K562 (cell line): ENCODE measurements at regions not wholly inside any gene's neighbourhood (a gene's known extent, or its start where the extent isn't known, plus 50 kb on each side); places are given as distances from the start of the nearest gene placed in this dataset.

ENCODE experiments used
- ATAC-seq: fragments of 200-7000 bp; cut with Tn5 transposase; 3 replicates; pipeline ENCODE4 v1.9.1; 2020; ENCODE audit warnings: moderate library complexity
- BruUV-seq: library from RNA; stranded (reverse); fragments of 400-500 nt; replicated peaks from 2 replicates; lab custom pipeline; 2021; lab: Mats Ljungman, UMichigan
- CTCF ChIA-PET: fragments of 300-600 bp; formaldehyde crosslinking; extraction: SDS; loops from one replicate; lab custom pipeline; 2021; ENCODE audit warnings: low intra/inter-chr PET ratio; lab: Yijun Ruan, JAX
- POLR2A ChIA-PET: fragments of 300-600, 350-650 bp; sonication (Branson Sonifier 250); formaldehyde crosslinking; extraction: SDS; loops from one replicate; lab custom pipeline; 2021; ENCODE audit warnings: antibody characterized with exemption, inconsistent platforms; lab: Yijun Ruan, JAX
- DNase-seq, 4 experiments: peaks; one replicate each; pipeline versions ENCODE4 v3.0.0 to v3.0.0-alpha.2; 2011 to 2018; ENCODE audit warnings: low spot score in 3 of 4, mixed read lengths in 3 of 4; ENCODE audit errors: extremely low read depth in 1 of 4
- FAIRE-seq: peaks from 2 replicates; lab custom pipeline; 2011; peaks lifted over from hg19 to GRCh38; lab: Jason Lieb, UNC
- H2AFZ ChIP-seq: 2 replicates; pipeline ENCODE4 v1.6.0; 2011; ENCODE audit warnings: low read depth, low read length, control low read depth, inconsistent platforms
- H3K27ac ChIP-seq: fragments of 200-600 bp; 3 replicates; pipeline ENCODE4 v1.8.0; 2011; ENCODE audit warnings: low read depth, mild to moderate bottlenecking, control low read depth, inconsistent platforms, low read length, moderate library complexity, mixed read lengths; ENCODE audit errors: extremely low read depth
- H3K27me3 ChIP-seq, 2 experiments: fragments of 300-600 bp in 1 of 2; 2 replicates in 1 of 2; 3 replicates in 1 of 2; pipeline versions ENCODE4 v1.6.0 to v1.8.0; 2011; ENCODE audit warnings: inconsistent platforms in 2 of 2, low read length in 2 of 2, mild to moderate bottlenecking in 1 of 2, mixed read lengths in 1 of 2, moderate library complexity in 1 of 2; ENCODE audit not compliant: control insufficient read depth in 2 of 2, insufficient read depth in 2 of 2
- H3K36me3 ChIP-seq: fragments of 300-600 bp; 3 replicates; pipeline ENCODE4 v1.8.0; 2011; ENCODE audit warnings: mild to moderate bottlenecking, low read length, inconsistent platforms; ENCODE audit not compliant: control insufficient read depth, insufficient read depth
- H3K4me1 ChIP-seq, 2 experiments: fragments of 200-600 bp in 1 of 2; replicated peaks in 1 of 2; 2 replicates in 1 of 2; 3 replicates in 1 of 2; pipeline versions ENCODE4 v1.5.1 to v1.8.0; 2011; ENCODE audit warnings: inconsistent platforms in 2 of 2, low read length in 2 of 2, mild to moderate bottlenecking in 1 of 2, mixed read lengths in 1 of 2, moderate library complexity in 1 of 2; ENCODE audit not compliant: control insufficient read depth in 2 of 2, insufficient read depth in 2 of 2
- H3K4me2 ChIP-seq: 2 replicates; pipeline ENCODE4 v1.6.1; 2011; ENCODE audit warnings: low read length, control low read depth, inconsistent platforms, mixed read lengths; ENCODE audit not compliant: insufficient read depth
- H3K4me3 ChIP-seq: fragments of 200-600 bp; sonication (generic), shearing (Covaris generic); 2 replicates; pipeline ENCODE4 v1.5.1; 2016; ENCODE audit warnings: control low read depth, inconsistent platforms
- H3K79me2 ChIP-seq: fragments of 200-600 bp; 3 replicates; pipeline ENCODE4 v1.8.0; 2011; ENCODE audit warnings: low read length, inconsistent platforms; ENCODE audit not compliant: control insufficient read depth, insufficient read depth
- H3K9ac ChIP-seq, 2 experiments: 2 replicates each; pipeline versions ENCODE4 v1.6.0 to v1.6.1; 2011; ENCODE audit warnings: low read depth in 2 of 2, low read length in 2 of 2, control low read depth in 1 of 2, inconsistent platforms in 1 of 2, mild to moderate bottlenecking in 1 of 2, mixed read lengths in 1 of 2; ENCODE audit not compliant: insufficient read depth in 1 of 2
- H3K9me1 ChIP-seq: one replicate; pipeline ENCODE4 v1.6.0; 2011; ENCODE audit warnings: inconsistent platforms, mild to moderate bottlenecking, low read length, moderate library complexity; ENCODE audit not compliant: control insufficient read depth, insufficient read depth
- H3K9me3 ChIP-seq: replicated peaks from 2 replicates; pipeline ENCODE4 v1.5.1; 2011; ENCODE audit warnings: low read depth, low read length, inconsistent platforms; ENCODE audit not compliant: control insufficient read depth, insufficient read depth
- H4K20me1 ChIP-seq: replicated peaks from 2 replicates; pipeline ENCODE4 v1.6.1; 2011; ENCODE audit warnings: low read length, inconsistent platforms, mixed read lengths; ENCODE audit not compliant: control insufficient read depth, insufficient read depth
- CBFB ChIP-seq: sonication (generic); formaldehyde crosslinking; IDR thresholded peaks from 2 replicates; pipeline ENCODE4 v1.4.0; 2020; ENCODE audit warnings: mild to moderate bottlenecking, missing genetic modification reagents
- CEBPB ChIP-seq: fragments of 450-650 bp; IDR thresholded peaks from 2 replicates; pipeline ENCODE4 v1.6.1; 2016; ENCODE audit warnings: missing genetic modification characterization, missing compliant biosample characterization
- COPS2 ChIP-seq: fragments of 450-650 bp; conservative IDR thresholded peaks from 2 replicates; pipeline ENCODE4 v1.6.1; 2016; ENCODE audit warnings: mild to moderate bottlenecking, moderate library complexity
- DDX20 ChIP-seq: fragments of 450-650 bp; IDR thresholded peaks from 2 replicates; pipeline ENCODE4 v1.6.1; 2016; ENCODE audit warnings: missing genetic modification characterization, low read depth, mild to moderate bottlenecking, missing compliant biosample characterization, moderate library complexity
- EGR1 ChIP-seq: fragments of 450-650 bp; conservative IDR thresholded peaks from 2 replicates; pipeline ENCODE4 v1.6.1; 2017; ENCODE audit warnings: mild to moderate bottlenecking
- KDM1A ChIP-seq, 2 experiments: fragments of 450-650 bp; IDR thresholded peaks; 2 replicates each; pipeline ENCODE4 v1.6.1; 2016; ENCODE audit warnings: mild to moderate bottlenecking in 2 of 2
- LCOR ChIP-seq: sonication (generic); formaldehyde crosslinking; IDR thresholded peaks from 2 replicates; pipeline ENCODE4 v1.8.0; 2022; ENCODE audit warnings: mild to moderate bottlenecking, missing genetic modification reagents
- MCM2 ChIP-seq: fragments of 450-650 bp; IDR thresholded peaks from 2 replicates; pipeline ENCODE4 v1.6.1; 2017; ENCODE audit warnings: low read depth, mild to moderate bottlenecking
- MEF2D ChIP-seq: conservative IDR thresholded peaks from 2 replicates; pipeline ENCODE4 v1.6.1; 2016; ENCODE audit warnings: low read depth, missing genetic modification characterization, missing compliant biosample characterization
- NONO ChIP-seq, 2 experiments: fragments of 200-400 bp in 1 of 2; fragments of 450-650 bp in 1 of 2; formaldehyde crosslinking in 1 of 2; IDR thresholded peaks; 2 replicates each; pipeline ENCODE4 v1.6.1; 2017; ENCODE audit warnings: low read depth in 2 of 2, mild to moderate bottlenecking in 2 of 2, moderate library complexity in 2 of 2, low read length in 1 of 2
- PRPF4 ChIP-seq: fragments of 200-400 bp; formaldehyde crosslinking; IDR thresholded peaks from one replicate; pipeline ENCODE4 v1.6.1; 2017; ENCODE audit warnings: low read length, low read depth, mild to moderate bottlenecking; ENCODE audit not compliant: insufficient read depth, poor library complexity, severe bottlenecking
- RB1 ChIP-seq: fragments of 450-650 bp; IDR thresholded peaks from 2 replicates; pipeline ENCODE4 v1.6.1; 2017; ENCODE audit warnings: low read depth, mild to moderate bottlenecking
- RFX7 ChIP-seq: fragments of 250-450 bp; sonication (Bioruptor Pico); IDR thresholded peaks from 2 replicates; pipeline ENCODE4 v1.5.1; 2021; ENCODE audit warnings: mild to moderate bottlenecking
- SIN3A ChIP-seq, 2 experiments: fragments of 150-350 bp in 1 of 2; IDR thresholded peaks; 2 replicates each; pipeline ENCODE4 v1.6.1; 2011 to 2016; ENCODE audit warnings: borderline replicate concordance in 2 of 2, low read depth in 2 of 2, low read length in 2 of 2, mild to moderate bottlenecking in 2 of 2, moderate library complexity in 2 of 2; ENCODE audit not compliant: control insufficient read depth in 1 of 2
- SRSF1 ChIP-seq: fragments of 200-400 bp; formaldehyde crosslinking; IDR thresholded peaks from 2 replicates; pipeline ENCODE4 v1.6.1; 2017; ENCODE audit warnings: mild to moderate bottlenecking, low read depth, low read length, moderate library complexity
- TCF3 ChIP-seq: sonication (generic); formaldehyde crosslinking; IDR thresholded peaks from 2 replicates; pipeline ENCODE4 v1.4.0; 2020; ENCODE audit warnings: mild to moderate bottlenecking, missing genetic modification reagents
- ZNF274 ChIP-seq: IDR thresholded peaks from 2 replicates; pipeline ENCODE4 v1.6.1; 2011; ENCODE audit warnings: low read depth, mild to moderate bottlenecking, low read length, moderate library complexity, borderline replicate concordance
- ZNF764 ChIP-seq: fragments of 250-450 bp; sonication (Bioruptor Pico); IDR thresholded peaks from 2 replicates; pipeline ENCODE4 v1.4.0; 2020; ENCODE audit warnings: low read depth, mild to moderate bottlenecking, moderate library complexity
- WGBS: fragments of 100-300 bp; shearing (Covaris generic); methylation state at CpG from one replicate; pipeline ENCODE4 v1.1.6; 2016; ENCODE audit warnings: low coverage, mixed read lengths; ENCODE audit not compliant: insufficient coverage; ENCODE audit errors: missing lambda C conversion rate; 5-methylcytosine and 5-hydroxymethylcytosine counted together
- in situ Hi-C: fragments of 300-500 bp; cut with MboI; formaldehyde crosslinking; loops from 4 replicates; pipeline ENCODE4 v1.15.0; 2018; ENCODE audit warnings: inconsistent platforms, mixed read lengths
- intact Hi-C: fragments of 100-400 bp; cut with micrococcal nuclease; formaldehyde crosslinking; loops from 2 replicates; pipeline ENCODE4 v1.14.2; 2022
- TF ChIP-seq, protein P1 (sequence below), 2 experiments: fragments of 200-800 bp in 1 of 2; sonication (Bioruptor generic) in 1 of 2; sonication (generic) in 1 of 2; formaldehyde crosslinking in 1 of 2; IDR thresholded peaks in 1 of 2; conservative IDR thresholded peaks in 1 of 2; 2 replicates each; pipeline versions ENCODE4 v1.5.0 to v1.6.1; 2016 to 2020; ENCODE audit warnings: missing compliant biosample characterization in 1 of 2, missing genetic modification characterization in 1 of 2, missing genetic modification reagents in 1 of 2

DNA sequence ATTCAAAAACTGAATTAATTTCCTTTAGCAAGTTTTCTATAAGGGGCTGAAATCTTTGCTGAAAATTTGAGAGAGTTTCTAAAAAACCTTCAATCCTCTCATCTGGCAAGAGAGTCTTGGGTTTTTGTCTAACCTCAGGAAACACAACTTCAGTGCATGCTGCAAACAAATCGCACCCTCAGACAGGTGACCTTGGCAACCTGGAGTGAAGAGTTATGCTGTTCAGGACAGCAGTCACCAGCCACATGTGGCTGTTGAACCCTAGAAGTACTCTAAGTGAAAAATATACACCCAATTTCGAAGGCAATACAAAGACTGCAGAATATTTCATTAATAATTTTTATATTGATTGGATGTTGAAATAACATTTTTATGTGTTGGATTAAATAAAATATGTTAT is 184.8 kb downstream of the RPS29 start:
- Histone ChIP-seq H4K20me1 (no peaks in the 10 kb centered on the region), H3K27ac (no peak overlapping the region), H2AFZ (no peak overlapping the region), H3K9me1 (no peaks in the 10 kb centered on the region), H3K4me3 (no peak overlapping the region), H3K36me3 (no peaks in the 10 kb centered on the region), H3K27me3 (no peaks in the 10 kb centered on the region), H3K4me2 (no peak overlapping the region), H3K9me3 (no peaks in the 10 kb centered on the region), H3K4me1 (no peaks in the 10 kb centered on the region), H3K9ac (no peak overlapping the region), H3K79me2 (no peaks in the 10 kb centered on the region)
- ATAC-seq (no peak), DNase-seq (no peak), FAIRE-seq (no peak)
- CTCF ChIA-PET: no interaction called here
- POLR2A ChIA-PET: no interaction called here
- TF ChIP-seq ZNF274 (no peak), CBFB (CRISPR knock-in tag) (no peak), MCM2 (no peak), PRPF4 (no peak), RB1 (no peak), SRSF1 (no peak)
- in situ Hi-C loops (no loop called here), intact Hi-C loops (no loop called here)
- BruUV-seq: no TSS peak
- 0% methylated on average over 2 of the region's 2 CpGs for WGBS

DNA sequence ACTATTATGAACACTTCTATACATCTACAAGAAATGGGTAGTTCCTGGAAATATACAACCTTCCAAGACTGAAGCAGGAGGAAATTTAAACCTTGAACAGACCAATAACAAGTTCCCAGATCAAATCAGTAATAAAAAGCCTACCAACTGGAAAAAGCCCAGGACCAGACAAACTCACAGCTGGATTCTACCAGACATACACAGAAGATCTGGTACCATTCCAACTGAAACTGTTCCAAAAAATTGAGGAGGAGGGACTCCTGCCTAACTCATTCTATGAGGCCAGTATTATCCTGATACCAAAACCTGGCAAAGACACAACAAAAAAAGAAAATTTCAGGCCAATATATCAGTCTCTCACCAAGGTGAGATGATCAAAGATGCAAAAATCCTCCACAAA is 189.4 kb downstream of the RPS29 start:
- Histone ChIP-seq H3K27me3 (no peaks in the 10 kb centered on the region), H3K9ac (no peak overlapping the region), H4K20me1 (no peaks in the 10 kb centered on the region), H3K9me1 (no peaks in the 10 kb centered on the region), H3K9me3 (no peaks in the 10 kb centered on the region), H3K4me1 (no peaks in the 10 kb centered on the region), H3K4me3 (no peak overlapping the region), H3K79me2 (no peaks in the 10 kb centered on the region), H3K4me2 (no peak overlapping the region), H2AFZ (no peak overlapping the region), H3K36me3 (no peaks in the 10 kb centered on the region), H3K27ac (no peak overlapping the region)
- POLR2A ChIA-PET: no interaction called here
- intact Hi-C loops: no loop called here
- FAIRE-seq: no peak
- DNase-seq: no peak
- CTCF ChIA-PET: no interaction called here
- in situ Hi-C loops: no loop called here
- no peak for ATAC-seq
- no TSS peak for BruUV-seq
- TF ChIP-seq ZNF764 (CRISPR knock-in tag): no peak
- TF ChIP-seq, protein P1, sequence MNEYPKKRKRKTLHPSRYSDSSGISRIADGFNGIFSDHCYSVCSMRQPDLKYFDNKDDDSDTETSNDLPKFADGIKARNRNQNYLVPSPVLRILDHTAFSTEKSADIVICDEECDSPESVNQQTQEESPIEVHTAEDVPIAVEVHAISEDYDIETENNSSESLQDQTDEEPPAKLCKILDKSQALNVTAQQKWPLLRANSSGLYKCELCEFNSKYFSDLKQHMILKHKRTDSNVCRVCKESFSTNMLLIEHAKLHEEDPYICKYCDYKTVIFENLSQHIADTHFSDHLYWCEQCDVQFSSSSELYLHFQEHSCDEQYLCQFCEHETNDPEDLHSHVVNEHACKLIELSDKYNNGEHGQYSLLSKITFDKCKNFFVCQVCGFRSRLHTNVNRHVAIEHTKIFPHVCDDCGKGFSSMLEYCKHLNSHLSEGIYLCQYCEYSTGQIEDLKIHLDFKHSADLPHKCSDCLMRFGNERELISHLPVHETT (CRISPR knock-in tag; conservative IDR thresholded peaks at IDR 0.05 in 1 of 2, IDR thresholded peaks at IDR 0.05 in 1 of 2): no peak
- no peak for TF ChIP-seq SIN3A (IDR thresholded peaks at IDR 0.05; ENCODE audit: borderline replicate concordance in 2 of 2, control insufficient read depth in 1 of 2, low read depth in 2 of 2, low read length in 2 of 2)
- no peak for TF ChIP-seq EGR1
- no peak for TF ChIP-seq DDX20 (tag)
- no peak for TF ChIP-seq COPS2
- no peak for TF ChIP-seq MEF2D (tag)
- no peak for TF ChIP-seq LCOR (CRISPR knock-in tag)
- TF ChIP-seq CEBPB: no peak
- no peak for TF ChIP-seq TCF3 (CRISPR knock-in tag)
- no peak for TF ChIP-seq NONO (IDR thresholded peaks at IDR 0.05; ENCODE audit: low read depth in 2 of 2, low read length in 1 of 2)
- no peak for TF ChIP-seq RFX7
- TF ChIP-seq KDM1A (IDR thresholded peaks at IDR 0.05): no peak
